SKM-1 (cell line): ENCODE measurements at regions not wholly inside any gene's neighbourhood (a gene's known extent, or its start where the extent isn't known, plus 50 kb on each side); places are given as distances from the start of the nearest gene placed in this dataset.
A peak's percentile ranks its signal among the peaks of the same experiment; 100 is the strongest.

ENCODE experiments used
- DNase-seq: peaks from one replicate; lab custom pipeline; 2025; ENCODE audit not compliant: unreplicated experiment; lab: John Stamatoyannopoulos, UW

GRCh38 chr1:114342376-114342775, 168.6 kb downstream of the TRIM33 start:
- DNase-seq = peak; percentile 42

DNA sequence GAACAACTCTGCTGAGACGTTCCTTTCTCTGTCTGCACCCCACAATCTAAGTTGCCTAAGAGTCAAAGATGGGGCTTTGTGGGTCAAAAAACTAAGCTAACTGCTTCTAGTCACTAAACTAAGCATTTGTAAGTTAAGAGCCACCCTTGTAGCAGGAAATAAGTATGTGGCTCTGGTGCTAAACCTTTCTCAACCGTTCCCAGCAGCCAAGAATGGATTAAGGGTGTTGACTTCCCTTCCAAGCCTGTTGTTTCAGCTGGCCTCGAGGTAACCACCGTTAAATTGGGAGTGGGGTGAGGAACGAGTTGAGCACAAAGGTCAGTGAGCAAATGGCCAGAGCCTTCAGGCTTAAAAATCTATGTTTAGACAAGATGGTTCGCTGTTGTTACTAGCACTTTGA, 169.1 kb downstream of the TRIM33 start:
- peak; percentile 3 for DNase-seq

DNA sequence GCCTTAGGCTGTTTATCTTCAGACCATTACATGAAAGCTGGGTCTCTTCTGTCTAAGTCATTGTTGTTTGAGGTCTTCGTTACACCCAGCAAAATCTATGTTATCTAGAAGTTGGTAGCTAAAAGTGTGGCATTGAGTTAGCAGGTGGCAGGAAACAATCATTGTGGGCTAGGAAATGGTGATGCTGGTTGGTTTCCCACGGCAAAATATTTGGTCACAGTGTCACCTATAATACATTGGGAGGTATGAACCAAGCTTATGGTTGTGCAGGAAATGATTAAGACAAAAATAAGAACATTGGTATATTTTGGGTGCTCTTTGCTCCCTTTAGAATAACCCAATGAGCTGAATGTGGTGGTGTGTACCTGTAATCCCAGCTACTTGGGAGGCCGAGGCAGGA, 169.7 kb downstream of the TRIM33 start:
- no peak for DNase-seq

DNA sequence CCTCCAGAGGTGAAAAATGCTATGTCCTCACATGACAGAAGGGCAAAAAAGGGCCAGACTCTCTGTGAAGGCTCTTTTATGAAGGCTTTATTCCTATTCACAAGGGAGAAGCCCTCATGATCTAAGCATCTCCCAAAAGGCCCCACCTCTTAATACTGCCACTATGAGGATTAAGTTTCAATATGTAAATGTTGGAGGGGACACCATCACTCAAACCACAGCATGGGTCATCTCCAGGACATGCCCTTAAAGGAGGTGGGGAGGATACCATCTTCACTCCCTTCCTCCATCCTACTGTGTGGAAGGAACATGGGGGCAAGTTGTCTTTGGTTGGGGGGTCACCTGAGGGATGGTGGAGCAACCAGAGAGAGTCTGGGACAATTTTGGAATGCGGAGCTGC, 170.1 kb downstream of the TRIM33 start:
- no peak for DNase-seq

GRCh38 chr1:114339379-114339778, 171.6 kb downstream of the TRIM33 start:
- no peak for DNase-seq

GRCh38 chr1:114338191-114338890, 172.7 kb downstream of the TRIM33 start:
- DNase-seq = no peak

- DNase-seq = no peak
Observed at GRCh38 chr1:114337417-114337816, 173.6 kb downstream of the TRIM33 start.

DNA sequence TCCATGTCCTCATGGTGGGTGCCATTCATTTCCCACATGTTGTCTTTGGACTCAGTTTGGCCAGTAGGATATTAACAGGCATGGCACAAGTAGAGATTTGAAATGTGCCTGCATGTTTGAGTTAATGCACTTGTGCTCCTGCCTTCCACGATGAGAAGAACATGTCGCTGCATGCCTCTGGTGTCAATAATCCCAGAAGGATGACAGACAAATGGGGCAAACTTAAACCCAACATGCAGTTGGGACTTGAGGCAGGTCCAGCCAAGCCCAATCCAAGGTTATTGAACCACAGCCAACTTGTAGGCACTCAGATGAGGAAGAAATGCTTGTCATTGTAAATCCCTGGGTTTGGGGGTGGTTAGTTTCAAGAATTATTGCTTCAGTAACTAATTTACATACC, 174.6 kb downstream of the TRIM33 start:
- no peak for DNase-seq

DNA sequence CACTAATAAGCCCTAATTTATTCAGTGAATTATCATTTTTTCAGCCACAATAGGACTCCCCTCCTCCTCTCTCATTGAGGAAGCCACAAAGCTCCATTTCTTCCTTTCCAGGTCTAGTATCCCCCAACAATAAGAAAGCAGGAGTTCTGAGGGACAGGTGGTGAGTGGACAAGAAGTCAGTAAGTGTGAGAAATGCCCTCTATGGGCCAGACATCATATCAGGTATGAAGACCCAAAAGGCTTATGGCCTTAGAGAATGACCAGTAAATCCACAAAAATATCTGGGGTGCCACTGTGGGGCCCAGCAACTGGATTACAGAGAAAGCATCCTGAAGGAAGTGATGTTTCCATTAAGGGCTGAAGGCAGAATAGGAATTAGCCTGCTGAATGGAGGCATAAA, 175.7 kb downstream of the TRIM33 start:
- no peak for DNase-seq

- DNase-seq = no peak
Observed at GRCh38 chr1:114334297-114334696, 176.7 kb downstream of the TRIM33 start.

DNA sequence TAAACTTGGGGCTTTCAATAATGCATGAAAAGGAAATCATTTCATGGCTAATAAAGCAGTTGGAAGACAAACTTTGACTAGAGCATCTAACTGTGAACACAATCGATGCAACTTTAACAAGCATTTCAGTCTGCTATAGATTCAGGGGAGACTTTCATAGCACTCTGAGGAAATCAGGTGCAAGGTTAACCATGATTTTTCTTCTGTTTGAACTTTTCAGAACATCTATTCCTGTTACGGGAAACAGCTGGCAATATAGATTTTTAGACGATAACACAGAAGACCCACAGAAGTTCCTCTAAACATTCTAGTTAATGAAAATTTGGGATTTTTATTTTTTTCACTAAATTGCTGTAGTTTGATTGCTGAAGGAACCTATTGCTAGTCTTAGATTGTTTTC, 177.3 kb downstream of the TRIM33 start:
- no peak for DNase-seq

DNA sequence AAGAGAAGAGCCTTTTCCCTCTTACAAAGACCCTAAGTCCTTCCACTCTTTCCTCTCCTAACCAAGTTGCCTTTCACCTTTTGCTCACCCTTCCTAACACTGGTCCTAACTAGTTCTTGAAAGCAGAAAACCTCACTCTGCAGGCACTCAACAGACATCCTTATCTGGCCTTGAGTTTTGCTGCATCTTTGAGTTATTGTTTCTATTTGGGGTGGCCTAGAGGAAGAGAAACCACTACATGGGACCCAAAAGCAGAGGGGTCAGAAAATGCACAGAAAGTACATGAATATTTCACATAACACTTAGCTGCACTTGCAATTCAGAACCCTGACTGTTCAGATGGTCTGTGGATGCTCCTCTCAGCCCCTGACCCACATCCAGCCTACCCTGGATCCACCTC, 178.3 kb upstream of the SYT6 start:
- no peak for DNase-seq

GRCh38 chr1:114330451-114330983, 176.8 kb upstream of the SYT6 start:
- DNase-seq = no peak

GRCh38 chr1:114328361-114328904, 174.8 kb upstream of the SYT6 start:
- DNase-seq = no peak

- no peak for DNase-seq
Observed at GRCh38 chr1:114324662-114324965, 170.9 kb upstream of the SYT6 start.

DNA sequence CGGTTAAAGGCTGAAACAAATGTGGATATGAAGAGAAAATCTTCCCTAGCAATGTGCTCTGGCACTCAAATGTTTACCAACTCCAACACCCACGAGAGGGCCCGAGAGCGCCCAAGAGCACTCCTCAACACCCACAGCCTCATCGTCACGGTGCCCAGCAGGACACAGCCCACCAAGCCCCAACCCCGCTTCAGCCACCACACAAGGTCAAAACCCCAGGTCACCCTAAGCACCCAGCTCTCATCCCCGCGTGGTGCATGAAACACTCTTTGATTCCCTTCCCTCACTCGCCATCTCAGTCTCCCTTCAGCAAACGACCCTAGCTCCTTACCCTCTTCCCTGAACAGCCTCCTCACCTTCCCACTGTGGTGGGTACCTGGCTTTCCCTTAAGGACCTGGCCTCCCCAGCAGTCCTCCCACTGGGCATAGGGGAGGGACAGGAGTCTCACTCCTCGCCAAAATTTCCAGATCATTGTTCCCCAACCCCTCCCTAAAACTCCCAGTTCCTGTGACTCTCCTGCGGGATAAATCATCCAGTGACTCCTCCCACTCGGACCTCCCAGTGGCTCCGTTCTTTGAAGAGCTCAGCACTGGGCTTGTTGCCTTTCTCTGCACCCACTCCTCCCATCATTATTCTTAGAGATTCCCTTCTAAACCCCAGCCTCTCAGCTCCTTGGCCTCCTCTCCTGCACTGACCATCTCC, 170.4 kb upstream of the SYT6 start:
- no peak for DNase-seq

GRCh38 chr1:114322734-114323133, 169.1 kb upstream of the SYT6 start:
- no peak for DNase-seq

GRCh38 chr1:114322207-114322606, 168.5 kb upstream of the SYT6 start:
- no peak for DNase-seq

GRCh38 chr1:114320586-114320985, 166.9 kb upstream of the SYT6 start:
- no peak for DNase-seq

DNA sequence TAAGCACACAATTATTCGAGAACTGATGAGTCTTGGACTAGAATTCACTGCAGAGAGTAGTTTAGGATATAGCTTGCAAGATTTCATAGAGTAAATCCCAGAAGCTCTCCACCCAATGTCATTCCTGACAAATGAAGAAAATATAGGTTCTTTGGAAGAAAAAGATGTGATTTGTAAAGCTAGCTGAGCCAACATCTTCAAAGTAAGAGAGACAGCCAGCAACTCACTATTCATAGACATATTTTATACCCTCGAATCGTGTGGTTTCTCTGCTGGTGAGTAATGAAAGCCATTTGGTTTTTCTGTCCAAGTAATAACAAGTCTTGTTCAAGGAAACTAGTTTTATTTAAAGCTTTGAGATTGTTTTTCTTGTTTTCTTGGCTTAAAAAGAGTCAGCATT, 165.7 kb upstream of the SYT6 start:
- no peak for DNase-seq

- DNase-seq = no peak
Observed at GRCh38 chr1:114318961-114319360, 165.3 kb upstream of the SYT6 start.

GRCh38 chr1:114316204-114316603, 162.5 kb upstream of the SYT6 start:
- DNase-seq = no peak
